CD4-positive, alpha-beta T cell treated with Interleukin-6 at 100 ng/mL for 8 hours (primary cell): ENCODE measurements at regions not wholly inside any gene's neighbourhood (a gene's known extent, or its start where the extent isn't known, plus 50 kb on each side); places are given as distances from the start of the nearest gene placed in this dataset.
"Not testable (repeated sequence)": the region's sequence is repeated elsewhere in the genome, so short reads cannot be mapped to it uniquely, and the experiment has no call there.

Experiments
- DNase-seq: peaks from one replicate; pipeline ENCODE4 v3.0.0-alpha.2; 2020; ENCODE audit warnings: mixed read lengths, low spot score

- no peak for DNase-seq
Observed at GRCh38 chr19:28685802-28686201, 527.1 kb downstream of the UQCRFS1 start.

- not testable (repeated sequence) for DNase-seq
Observed at GRCh38 chr19:28685077-28685476, 527.9 kb downstream of the UQCRFS1 start.

- no peak for DNase-seq
Observed at GRCh38 chr19:28680111-28680510, 532.8 kb downstream of the UQCRFS1 start.

- no peak for DNase-seq
Observed at GRCh38 chr19:28670836-28671235, 542.1 kb downstream of the UQCRFS1 start.

- DNase-seq: no peak
Observed at GRCh38 chr19:28669804-28670203, 543.1 kb downstream of the UQCRFS1 start.

GRCh38 chr19:28667348-28667977 is 545.5 kb downstream of the UQCRFS1 start:
- no peak for DNase-seq

- no peak for DNase-seq
Observed at GRCh38 chr19:28665748-28666147, 547.2 kb downstream of the UQCRFS1 start.

- no peak for DNase-seq
Observed at GRCh38 chr19:28656644-28657043, 556.3 kb downstream of the UQCRFS1 start.

- DNase-seq: no peak
Observed at GRCh38 chr19:28655054-28655453, 557.9 kb downstream of the UQCRFS1 start.

- no peak for DNase-seq
Observed at GRCh38 chr19:28652765-28653164, 560.2 kb downstream of the UQCRFS1 start.

GRCh38 chr19:28646629-28647028 is 566.3 kb downstream of the UQCRFS1 start:
- DNase-seq: no peak

GRCh38 chr19:28644169-28644775 is 568.7 kb downstream of the UQCRFS1 start:
- DNase-seq: no peak

- no peak for DNase-seq
Observed at GRCh38 chr19:28642787-28643683, 569.9 kb downstream of the UQCRFS1 start.

- no peak for DNase-seq
Observed at GRCh38 chr19:28641395-28641794, 571.6 kb downstream of the UQCRFS1 start.

GRCh38 chr19:28640506-28640905 is 572.4 kb downstream of the UQCRFS1 start:
- no peak for DNase-seq

GRCh38 chr19:28638445-28638844 is 574.5 kb downstream of the UQCRFS1 start:
- no peak for DNase-seq

GRCh38 chr19:28636706-28637105 is 576.2 kb downstream of the UQCRFS1 start:
- DNase-seq: no peak

GRCh38 chr19:28636016-28636629 is 576.8 kb downstream of the UQCRFS1 start:
- no peak for DNase-seq

GRCh38 chr19:28634837-28635236 is 578.1 kb downstream of the UQCRFS1 start:
- DNase-seq: no peak

- no peak for DNase-seq
Observed at GRCh38 chr19:28634019-28634328, 579.0 kb downstream of the UQCRFS1 start.

GRCh38 chr19:28633319-28634018 is 579.5 kb downstream of the UQCRFS1 start:
- peak; percentile 6 for DNase-seq
